ENCODE measurements at regions not wholly inside any gene's neighbourhood (a gene's known extent, or its start where the extent isn't known, plus 50 kb on each side); places are given as distances from the start of the nearest gene placed in this dataset.
"Not testable (repeated sequence)": the region's sequence is repeated elsewhere in the genome, so short reads cannot be mapped to it uniquely, and the experiment has no call there.

- Histone ChIP-seq H3K4me1 (peaks cover 20 to 92% (median 50%) of the 10 kb centered on the region in 6 donors), H3K27ac (peak overlapping the region in 7 of 8 donors; percentile 36 to 95 (median 89)), H3K4me3 (peak overlapping the region in 1 of 8 donors; percentile 55), H3K36me3 (peaks cover 0 to 7% (median 0%) of the 10 kb centered on the region in 6 donors), H3K9me3 (no peaks in the 10 kb centered on the region), H3K27me3 (replicated peaks in 1 of 7) (no peaks in the 10 kb centered on the region)
- no peak for DNase-seq
- peak in 1 of 3 donors; percentile 88 for TF ChIP-seq POLR2AphosphoS5 (IDR thresholded peaks at IDR 0.05)
- TF ChIP-seq POLR2A (IDR thresholded peaks at IDR 0.05) = no peak
- intact Hi-C loops (cut with DNase I; ENCODE audit: low total_unique reads) = loop anchor here (10.0 kb wide), 1 partner anchor 76 kb away; the partner anchor contains the start of gene SIPA1L1
- WGBS, 5 donors = 35 to 42% (median 41%) methylated on average over 3 of the region's 3 CpGs
Observed at GRCh38 chr14:71400871-71401321, 493.6 kb downstream of the PCNX1 start.

DNA sequence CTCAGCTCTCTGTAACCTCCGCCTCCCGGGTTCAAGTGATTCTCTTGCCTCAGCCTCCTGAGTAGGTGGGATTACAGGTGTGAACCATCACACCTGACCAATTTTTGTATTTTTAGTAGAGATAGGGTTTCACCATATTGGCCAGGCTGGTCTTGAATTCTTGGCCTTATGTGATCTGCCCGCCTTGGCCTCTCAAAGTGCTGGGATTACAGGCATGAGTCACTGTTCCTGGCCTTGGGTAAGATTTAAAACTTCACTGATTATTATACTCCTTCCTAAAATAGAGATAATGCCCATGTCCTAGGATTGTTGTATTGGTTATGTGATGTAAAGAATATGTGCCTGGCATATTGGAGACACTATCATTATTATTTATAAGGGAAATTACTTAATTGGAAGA is 495.2 kb downstream of the PCNX1 start:
- not testable (repeated sequence) for H3K9me3 ChIP-seq; H3K4me3 ChIP-seq; DNase-seq; H3K27me3 ChIP-seq (replicated peaks in 1 of 7); H3K36me3 ChIP-seq
- Histone ChIP-seq H3K27ac (peak overlapping the region in 4 of 8 donors; percentile 17 to 95 (median 92)), H3K4me1 (peaks cover 20 to 82% (median 50%) of the 10 kb centered on the region in 6 donors)
- 91 to 93% (median 92%) methylated on average over 3 of the region's 3 CpGs for WGBS, 5 donors
- intact Hi-C loops (cut with DNase I; ENCODE audit: low total_unique reads) = loop anchor here (10.0 kb wide), 1 partner anchor 78 kb away; the partner anchor contains the start of gene SIPA1L1

- H3K9me3 ChIP-seq = no peaks in the 10 kb centered on the region
- H3K4me3 ChIP-seq = no peak overlapping the region
- peaks cover 0 to 7% (median 0%) of the 10 kb centered on the region in 6 donors for H3K36me3 ChIP-seq
- no peak for DNase-seq
- peak overlapping the region in 3 of 8 donors; percentile 48 to 95 (median 89) for H3K27ac ChIP-seq
- no peaks in the 10 kb centered on the region for H3K27me3 ChIP-seq (replicated peaks in 1 of 7)
- intact Hi-C loops (cut with DNase I; ENCODE audit: low total_unique reads) = loop anchor here (10.0 kb wide), 1 partner anchor 79 kb away; the partner anchor contains the start of gene SIPA1L1
- H3K4me1 ChIP-seq = peaks cover 17 to 78% (median 46%) of the 10 kb centered on the region in 6 donors
- TF ChIP-seq POLR2A (IDR thresholded peaks at IDR 0.05) (no peak), POLR2AphosphoS5 (IDR thresholded peaks at IDR 0.05) (peak in 1 of 3 donors; percentile 31)
- TF ChIP-seq, protein P1, sequence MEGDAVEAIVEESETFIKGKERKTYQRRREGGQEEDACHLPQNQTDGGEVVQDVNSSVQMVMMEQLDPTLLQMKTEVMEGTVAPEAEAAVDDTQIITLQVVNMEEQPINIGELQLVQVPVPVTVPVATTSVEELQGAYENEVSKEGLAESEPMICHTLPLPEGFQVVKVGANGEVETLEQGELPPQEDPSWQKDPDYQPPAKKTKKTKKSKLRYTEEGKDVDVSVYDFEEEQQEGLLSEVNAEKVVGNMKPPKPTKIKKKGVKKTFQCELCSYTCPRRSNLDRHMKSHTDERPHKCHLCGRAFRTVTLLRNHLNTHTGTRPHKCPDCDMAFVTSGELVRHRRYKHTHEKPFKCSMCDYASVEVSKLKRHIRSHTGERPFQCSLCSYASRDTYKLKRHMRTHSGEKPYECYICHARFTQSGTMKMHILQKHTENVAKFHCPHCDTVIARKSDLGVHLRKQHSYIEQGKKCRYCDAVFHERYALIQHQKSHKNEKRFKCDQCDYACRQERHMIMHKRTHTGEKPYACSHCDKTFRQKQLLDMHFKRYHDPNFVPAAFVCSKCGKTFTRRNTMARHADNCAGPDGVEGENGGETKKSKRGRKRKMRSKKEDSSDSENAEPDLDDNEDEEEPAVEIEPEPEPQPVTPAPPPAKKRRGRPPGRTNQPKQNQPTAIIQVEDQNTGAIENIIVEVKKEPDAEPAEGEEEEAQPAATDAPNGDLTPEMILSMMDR (IDR thresholded peaks at IDR 0.05 in 8 of 11, conservative IDR thresholded peaks at IDR 0.05 in 3 of 11) = peak in 3 of 11 experiments; percentile 11 to 41 (median 36)
Observed at GRCh38 chr14:71403656-71404055, 496.4 kb downstream of the PCNX1 start.

DNA sequence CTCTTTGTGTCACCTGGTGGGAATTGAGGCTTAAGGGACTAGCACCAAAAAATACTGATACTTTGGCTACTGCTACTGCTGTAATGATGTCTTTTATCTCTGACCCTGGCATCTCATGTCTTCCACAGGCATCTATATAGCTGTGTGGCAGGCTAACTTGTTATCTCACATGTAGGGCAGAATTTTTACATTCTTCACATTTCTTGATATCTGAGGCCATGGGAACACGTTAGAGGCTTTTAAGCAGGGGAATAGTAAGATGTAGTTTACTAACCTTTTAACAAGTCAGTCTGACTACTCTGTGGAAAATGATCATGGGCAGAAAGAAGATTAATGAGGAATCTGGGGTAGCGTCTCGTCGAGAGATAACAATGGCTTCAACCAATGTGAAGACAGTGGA is 498.4 kb downstream of the PCNX1 start:
- intact Hi-C loops (cut with DNase I; ENCODE audit: low total_unique reads) = loop anchor here (10.0 kb wide), 1 partner anchor 81 kb away; the partner anchor contains the start of gene SIPA1L1
- Histone ChIP-seq H3K4me3 (no peak overlapping the region), H3K27ac (no peak overlapping the region), H3K27me3 (replicated peaks in 1 of 7) (no peaks in the 10 kb centered on the region), H3K4me1 (peaks cover 7 to 78% (median 31%) of the 10 kb centered on the region in 6 donors), H3K9me3 (no peaks in the 10 kb centered on the region), H3K36me3 (peaks cover 0 to 7% (median 0%) of the 10 kb centered on the region in 6 donors)
- no peak for DNase-seq
- WGBS, 5 donors = 89 to 99% (median 97%) methylated on average over 4 of the region's 4 CpGs
- TF ChIP-seq, protein P1 (IDR thresholded peaks at IDR 0.05 in 8 of 11, conservative IDR thresholded peaks at IDR 0.05 in 3 of 11) = no peak
- TF ChIP-seq POLR2AphosphoS5 (IDR thresholded peaks at IDR 0.05) (no peak), POLR2A (IDR thresholded peaks at IDR 0.05) (no peak)

DNA sequence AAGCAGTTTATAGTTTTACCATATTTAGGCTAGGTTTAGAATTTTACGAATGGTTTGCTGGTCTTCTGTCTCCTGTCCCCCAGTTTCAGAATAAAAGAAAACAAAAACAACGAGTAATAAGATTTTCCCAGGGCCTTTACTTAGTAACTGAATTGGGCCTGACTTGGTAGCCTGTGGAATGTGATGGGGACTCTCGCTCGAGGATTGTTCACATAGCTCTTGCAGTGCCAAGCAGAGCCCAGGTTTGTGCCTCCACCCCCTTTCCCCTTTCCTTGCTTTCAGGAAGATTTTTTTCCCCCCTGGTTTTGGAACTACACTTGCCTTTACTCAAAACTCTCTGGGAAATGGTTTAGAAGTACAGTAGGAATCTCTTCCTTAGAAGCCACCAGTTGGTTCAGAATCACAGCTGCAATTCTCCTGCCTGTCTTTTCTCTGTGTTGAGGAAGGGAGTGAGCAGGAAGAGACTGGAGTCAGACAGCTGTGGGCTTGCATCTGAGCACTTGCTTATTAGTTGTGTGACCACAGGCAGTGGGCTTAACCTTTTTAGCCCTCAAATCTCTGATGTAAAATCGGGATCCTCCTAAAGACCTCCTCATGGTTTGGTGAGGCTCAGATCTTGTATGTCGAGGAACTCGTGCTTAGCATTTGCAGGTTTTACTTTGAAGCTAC is 501.2 kb downstream of the PCNX1 start:
- WGBS, 5 donors = 86 to 94% (median 89%) methylated on average over 7 of the region's 7 CpGs
- no peak overlapping the region for H3K4me3 ChIP-seq
- intact Hi-C loops (cut with DNase I; ENCODE audit: low total_unique reads) = loop anchor here (10.0 kb wide), 1 partner anchor 84 kb away; the partner anchor contains the start of gene SIPA1L1
- no peaks in the 10 kb centered on the region for H3K9me3 ChIP-seq
- TF ChIP-seq POLR2AphosphoS5 (IDR thresholded peaks at IDR 0.05) = no peak
- no peak for TF ChIP-seq POLR2A (IDR thresholded peaks at IDR 0.05)
- TF ChIP-seq, protein P1 (IDR thresholded peaks at IDR 0.05 in 8 of 11, conservative IDR thresholded peaks at IDR 0.05 in 3 of 11) = no peak
- H3K36me3 ChIP-seq = peaks cover 0 to 7% (median 0%) of the 10 kb centered on the region in 6 donors
- peak overlapping the region in 4 of 8 donors; percentile 4 to 60 (median 50) for H3K27ac ChIP-seq
- H3K27me3 ChIP-seq (replicated peaks in 1 of 7) = no peaks in the 10 kb centered on the region
- peaks cover 0 to 73% (median 28%) of the 10 kb centered on the region in 6 donors for H3K4me1 ChIP-seq
- no peak for DNase-seq
